OCI-LY7 (cell line): ENCODE measurements at regions not wholly inside any gene's neighbourhood (a gene's known extent, or its start where the extent isn't known, plus 50 kb on each side); places are given as distances from the start of the nearest gene placed in this dataset.
"Not testable (repeated sequence)": the region's sequence is repeated elsewhere in the genome, so short reads cannot be mapped to it uniquely, and the experiment has no call there.

Source experiments
- BruUV-seq: library from RNA; stranded (reverse); fragments of 400-500 nt; replicated peaks from 2 replicates; lab custom pipeline; 2021; lab: Mats Ljungman, UMichigan
- CTCF ChIA-PET: fragments of 300-600 bp; sonication (Branson Sonifier 250); formaldehyde crosslinking; loops from one replicate; lab custom pipeline; 2022; ENCODE audit warnings: antibody characterized with exemption; ENCODE audit not compliant: unreplicated experiment; lab: Charles Lee
- POLR2A ChIA-PET: fragments of 300-600 bp; sonication (Branson Sonifier 250); formaldehyde crosslinking; loops from one replicate; lab custom pipeline; 2022; ENCODE audit warnings: antibody characterized with exemption; lab: Charles Lee
- DNase-seq: peaks from one replicate; pipeline ENCODE4 v3.0.0-alpha.2; 2015; ENCODE audit warnings: low spot score
- H2AFZ ChIP-seq: fragments of 200-600 bp; sonication (generic), shearing (Covaris generic); 2 replicates; pipeline ENCODE4 v1.6.1; 2014; ENCODE audit warnings: mild to moderate bottlenecking, antibody characterized with exemption, low read length, moderate library complexity
- H3K27ac ChIP-seq: fragments of 200-600 bp; sonication (generic); 2 replicates; pipeline ENCODE4 v1.5.1; 2014; ENCODE audit warnings: mixed run types, low read depth, mild to moderate bottlenecking, moderate library complexity, low read length, inconsistent platforms; ENCODE audit not compliant: poor library complexity, severe bottlenecking
- H3K36me3 ChIP-seq: fragments of 200-600 bp; sonication (generic); 2 replicates; pipeline ENCODE4 v1.6.1; 2014; ENCODE audit warnings: mild to moderate bottlenecking, antibody characterized with exemption, low read length, moderate library complexity, mixed read lengths; ENCODE audit not compliant: insufficient read depth
- H3K4me1 ChIP-seq: fragments of 200-600 bp; sonication (generic); 2 replicates; pipeline ENCODE4 v1.5.1; 2014; ENCODE audit warnings: mild to moderate bottlenecking, low read length; ENCODE audit not compliant: insufficient read depth, poor library complexity, severe bottlenecking
- H3K4me2 ChIP-seq: fragments of 200-600 bp; sonication (generic); 2 replicates; pipeline ENCODE4 v1.6.1; 2014; ENCODE audit warnings: mild to moderate bottlenecking, low read length
- H3K4me3 ChIP-seq: fragments of 200-600 bp; sonication (generic); 2 replicates; pipeline ENCODE4 v1.5.1; 2014; ENCODE audit warnings: mild to moderate bottlenecking, low read depth, low read length; ENCODE audit not compliant: poor library complexity, severe bottlenecking
- H3K79me2 ChIP-seq: fragments of 200-600 bp; sonication (generic); 2 replicates; pipeline ENCODE4 v1.6.1; 2016; ENCODE audit warnings: low read depth, mild to moderate bottlenecking, low read length, moderate library complexity, mixed read lengths; ENCODE audit not compliant: insufficient read depth
- H3K9me2 ChIP-seq: fragments of 200-600 bp; sonication (generic); 2 replicates; pipeline ENCODE4 v1.6.1; 2016; ENCODE audit warnings: mild to moderate bottlenecking, low read length, mixed read lengths; ENCODE audit not compliant: insufficient read depth
- H3K9me3 ChIP-seq: fragments of 200-600 bp; sonication (generic); 2 replicates; pipeline ENCODE4 v1.6.1; 2014; ENCODE audit warnings: mild to moderate bottlenecking, mixed run types, low read length, mixed read lengths
- H4K20me1 ChIP-seq: fragments of 200-600 bp; sonication (generic); 2 replicates; pipeline ENCODE4 v1.6.1; 2014; ENCODE audit warnings: mild to moderate bottlenecking, antibody characterized with exemption, low read length, moderate library complexity, mixed read lengths; ENCODE audit not compliant: insufficient read depth
- EZH2phosphoT487 ChIP-seq: fragments of 200-600 bp; sonication (generic); IDR thresholded peaks from 2 replicates; pipeline ENCODE4 v1.6.1; 2018; ENCODE audit warnings: low read depth, borderline replicate concordance, mild to moderate bottlenecking, mixed run types, antibody characterized with exemption, low read length, moderate library complexity, mixed read lengths
- intact Hi-C: fragments of 100-400 bp; cut with micrococcal nuclease; formaldehyde crosslinking; loops from one replicate; pipeline ENCODE4 v1.10.0; 2022; ENCODE audit not compliant: unreplicated experiment
- TF ChIP-seq, protein P1 (sequence below): fragments of 200-600 bp; sonication (generic); conservative IDR thresholded peaks from 2 replicates; pipeline ENCODE4 v1.5.1; 2014; ENCODE audit warnings: mild to moderate bottlenecking, antibody characterized with exemption, low read length, moderate library complexity, mixed read lengths

DNA sequence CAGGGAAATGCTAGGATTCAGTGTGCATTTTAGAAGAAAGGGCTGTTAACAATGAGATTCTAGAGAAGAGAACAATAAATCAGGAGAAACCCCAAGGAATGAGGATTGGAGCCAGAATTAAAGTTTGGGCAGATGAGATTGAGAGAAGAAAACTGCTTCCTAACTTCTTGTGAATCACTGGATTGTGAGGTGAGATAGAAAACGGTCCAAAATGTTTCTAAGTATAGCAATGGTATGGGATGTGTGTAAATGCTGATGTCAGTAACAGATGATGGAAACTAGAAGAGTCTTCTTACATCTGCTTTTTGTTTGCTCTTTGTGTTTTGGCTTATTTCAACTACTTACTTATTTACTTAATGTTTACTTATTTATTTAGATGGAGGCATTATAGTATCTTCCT is 123.0 kb downstream of the KCNJ2 start:
- Histone ChIP-seq H3K4me2 (no peak overlapping the region), H3K4me1 (no peaks in the 10 kb centered on the region), H3K9me2 (no peaks in the 10 kb centered on the region), H3K79me2 (no peaks in the 10 kb centered on the region), H3K4me3 (no peak overlapping the region), H3K9me3 (no peaks in the 10 kb centered on the region), H2AFZ (no peak overlapping the region), H3K27ac (no peak overlapping the region), H4K20me1 (no peaks in the 10 kb centered on the region), H3K36me3 (no peaks in the 10 kb centered on the region)
- ChIA-PET POLR2A (interaction anchor here (0.6 kb wide), 1 partner anchor 9 kb away, joined by 3 read pairs; no protein-coding TSS in a partner anchor), CTCF (no interaction called here)
- intact Hi-C loops: no loop called here
- BruUV-seq: no TSS peak
- TF ChIP-seq, protein P1, sequence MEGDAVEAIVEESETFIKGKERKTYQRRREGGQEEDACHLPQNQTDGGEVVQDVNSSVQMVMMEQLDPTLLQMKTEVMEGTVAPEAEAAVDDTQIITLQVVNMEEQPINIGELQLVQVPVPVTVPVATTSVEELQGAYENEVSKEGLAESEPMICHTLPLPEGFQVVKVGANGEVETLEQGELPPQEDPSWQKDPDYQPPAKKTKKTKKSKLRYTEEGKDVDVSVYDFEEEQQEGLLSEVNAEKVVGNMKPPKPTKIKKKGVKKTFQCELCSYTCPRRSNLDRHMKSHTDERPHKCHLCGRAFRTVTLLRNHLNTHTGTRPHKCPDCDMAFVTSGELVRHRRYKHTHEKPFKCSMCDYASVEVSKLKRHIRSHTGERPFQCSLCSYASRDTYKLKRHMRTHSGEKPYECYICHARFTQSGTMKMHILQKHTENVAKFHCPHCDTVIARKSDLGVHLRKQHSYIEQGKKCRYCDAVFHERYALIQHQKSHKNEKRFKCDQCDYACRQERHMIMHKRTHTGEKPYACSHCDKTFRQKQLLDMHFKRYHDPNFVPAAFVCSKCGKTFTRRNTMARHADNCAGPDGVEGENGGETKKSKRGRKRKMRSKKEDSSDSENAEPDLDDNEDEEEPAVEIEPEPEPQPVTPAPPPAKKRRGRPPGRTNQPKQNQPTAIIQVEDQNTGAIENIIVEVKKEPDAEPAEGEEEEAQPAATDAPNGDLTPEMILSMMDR: no peak
- no peak for TF ChIP-seq EZH2phosphoT487
- no peak for DNase-seq

GRCh38 chr17:70293564-70294310 is 124.4 kb downstream of the KCNJ2 start:
- POLR2A ChIA-PET: interaction anchor here (1.7 kb wide), 1 partner anchor 15 kb away, joined by 4 read pairs; no protein-coding TSS in a partner anchor
- H3K79me2 ChIP-seq, H3K4me3 ChIP-seq, H3K9me2 ChIP-seq, BruUV-seq, H4K20me1 ChIP-seq, CTCF ChIA-PET, H3K4me1 ChIP-seq, H2AFZ ChIP-seq, intact Hi-C loops, H3K36me3 ChIP-seq, H3K4me2 ChIP-seq, H3K9me3 ChIP-seq, DNase-seq, H3K27ac ChIP-seq: not testable (repeated sequence)

- H4K20me1 ChIP-seq: no peaks in the 10 kb centered on the region
- intact Hi-C loops: no loop called here
- H3K79me2 ChIP-seq: no peaks in the 10 kb centered on the region
- DNase-seq: no peak
- no peak overlapping the region for H3K4me2 ChIP-seq
- no TSS peak for BruUV-seq
- no peak overlapping the region for H3K27ac ChIP-seq
- no peak overlapping the region for H3K4me3 ChIP-seq
- no peaks in the 10 kb centered on the region for H3K9me3 ChIP-seq
- TF ChIP-seq EZH2phosphoT487: no peak
- TF ChIP-seq, protein P1: no peak
- no peaks in the 10 kb centered on the region for H3K36me3 ChIP-seq
- H2AFZ ChIP-seq: no peak overlapping the region
- CTCF ChIA-PET: no interaction called here
- no peaks in the 10 kb centered on the region for H3K9me2 ChIP-seq
- POLR2A ChIA-PET: interaction anchor here (0.8 kb wide), 1 partner anchor 10 kb away, joined by 3 read pairs; no protein-coding TSS in a partner anchor
- no peaks in the 10 kb centered on the region for H3K4me1 ChIP-seq
Measured at GRCh38 chr17:70295329-70295728, 126.0 kb downstream of the KCNJ2 start.
